GM12891 (cell line): ENCODE measurements at regions not wholly inside any gene's neighbourhood (a gene's known extent, or its start where the extent isn't known, plus 50 kb on each side); places are given as distances from the start of the nearest gene placed in this dataset.

Experiments used
- POLR2A ChIP-seq: IDR thresholded peaks from 2 replicates; pipeline ENCODE4 v1.6.1; 2011; ENCODE audit warnings: low read depth, low read length, control low read depth
- POLR2AphosphoS5 ChIP-seq: IDR thresholded peaks from 2 replicates; pipeline ENCODE4 v1.6.1; 2011; ENCODE audit warnings: low read depth, low read length, control low read depth
- POU2F2 ChIP-seq: IDR thresholded peaks from 2 replicates; pipeline ENCODE4 v1.6.1; 2011; ENCODE audit warnings: low read depth, mild to moderate bottlenecking, control low read depth, low read length, moderate library complexity
- SPI1 ChIP-seq: IDR thresholded peaks from 2 replicates; pipeline ENCODE4 v1.6.1; 2011; ENCODE audit warnings: low read depth, low read length, control low read depth
- TAF1 ChIP-seq: IDR thresholded peaks from 2 replicates; pipeline ENCODE4 v1.6.1; 2011; ENCODE audit warnings: low read depth, low read length, control low read depth

DNA sequence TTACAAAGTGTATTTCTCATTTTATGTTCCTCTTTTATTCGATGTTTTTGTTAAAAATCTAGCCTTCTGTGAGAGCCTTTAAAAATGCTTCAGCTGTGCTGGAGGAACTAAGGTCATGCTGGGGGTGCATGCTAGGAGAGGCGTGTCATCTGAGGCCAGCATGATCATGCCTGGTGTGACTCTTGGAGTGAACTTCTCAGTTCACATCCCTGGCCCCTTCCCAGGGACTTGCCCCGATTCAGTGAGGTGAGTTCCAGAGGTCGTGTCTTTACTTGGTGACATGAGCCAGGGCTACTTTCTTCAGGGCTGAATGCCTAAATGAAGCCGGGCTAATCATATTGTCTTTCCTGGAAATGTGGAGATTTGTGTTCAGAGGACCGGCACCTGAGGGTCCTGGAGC is 264.9 kb downstream of the MREG start:
- no peak for TF ChIP-seq POLR2A
- no peak for TF ChIP-seq POU2F2
- TF ChIP-seq POLR2AphosphoS5 = no peak
- TF ChIP-seq SPI1 = no peak
- no peak for TF ChIP-seq TAF1
